ENCODE measurements at regions not wholly inside any gene's neighbourhood (a gene's known extent, or its start where the extent isn't known, plus 50 kb on each side); places are given as distances from the start of the nearest gene placed in this dataset.

GRCh38 chr4:79078339-79078738, 139.1 kb upstream of the PAQR3 start:
- H3K27me3 ChIP-seq (ENCODE audit: control insufficient read depth, insufficient read depth, low read length) = no peaks in the 10 kb centered on the region
- no peak overlapping the region for H3K4me3 ChIP-seq (ENCODE audit: low read length)
- H3K4me1 ChIP-seq (ENCODE audit: control insufficient read depth, insufficient read depth, low read length) = no peaks in the 10 kb centered on the region
- H3K9ac ChIP-seq (ENCODE audit: low read depth, low read length) = no peak overlapping the region
- no peak overlapping the region for H3K4me2 ChIP-seq (ENCODE audit: low read length)
- no peaks in the 10 kb centered on the region for H3K36me3 ChIP-seq (ENCODE audit: insufficient read depth, low read length)
- no peaks in the 10 kb centered on the region for H3K9me3 ChIP-seq (replicated peaks; ENCODE audit: low read length)

GRCh38 chr4:79074040-79074439, 134.8 kb upstream of the PAQR3 start:
- Histone ChIP-seq H3K27me3 (ENCODE audit: control insufficient read depth, insufficient read depth, low read length) (no peaks in the 10 kb centered on the region), H3K9ac (ENCODE audit: low read depth, low read length) (no peak overlapping the region), H3K9me3 (replicated peaks; ENCODE audit: low read length) (no peaks in the 10 kb centered on the region), H3K4me1 (ENCODE audit: control insufficient read depth, insufficient read depth, low read length) (no peaks in the 10 kb centered on the region), H3K4me3 (ENCODE audit: low read length) (no peak overlapping the region), H3K4me2 (ENCODE audit: low read length) (no peak overlapping the region), H3K36me3 (ENCODE audit: insufficient read depth, low read length) (no peaks in the 10 kb centered on the region)

- no peaks in the 10 kb centered on the region for H3K36me3 ChIP-seq (ENCODE audit: insufficient read depth, low read length)
- no peaks in the 10 kb centered on the region for H3K27me3 ChIP-seq (ENCODE audit: control insufficient read depth, insufficient read depth, low read length)
- no peak overlapping the region for H3K4me3 ChIP-seq (ENCODE audit: low read length)
- no peaks in the 10 kb centered on the region for H3K9me3 ChIP-seq (replicated peaks; ENCODE audit: low read length)
- no peak overlapping the region for H3K9ac ChIP-seq (ENCODE audit: low read depth, low read length)
- no peaks in the 10 kb centered on the region for H3K4me1 ChIP-seq (ENCODE audit: control insufficient read depth, insufficient read depth, low read length)
- no peak overlapping the region for H3K4me2 ChIP-seq (ENCODE audit: low read length)
Measured at GRCh38 chr4:79073471-79073870, 134.2 kb upstream of the PAQR3 start.

GRCh38 chr4:79065262-79065661, 126.0 kb upstream of the PAQR3 start:
- Histone ChIP-seq H3K27me3 (ENCODE audit: control insufficient read depth, insufficient read depth, low read length) (no peaks in the 10 kb centered on the region), H3K9ac (ENCODE audit: low read depth, low read length) (no peak overlapping the region), H3K4me3 (ENCODE audit: low read length) (no peak overlapping the region), H3K4me2 (ENCODE audit: low read length) (no peak overlapping the region), H3K9me3 (replicated peaks; ENCODE audit: low read length) (no peaks in the 10 kb centered on the region), H3K4me1 (ENCODE audit: control insufficient read depth, insufficient read depth, low read length) (no peaks in the 10 kb centered on the region), H3K36me3 (ENCODE audit: insufficient read depth, low read length) (no peaks in the 10 kb centered on the region)

GRCh38 chr4:79064806-79065205, 125.6 kb upstream of the PAQR3 start:
- no peak overlapping the region for H3K9ac ChIP-seq (ENCODE audit: low read depth, low read length)
- H3K4me1 ChIP-seq (ENCODE audit: control insufficient read depth, insufficient read depth, low read length) = no peaks in the 10 kb centered on the region
- H3K9me3 ChIP-seq (replicated peaks; ENCODE audit: low read length) = no peaks in the 10 kb centered on the region
- H3K36me3 ChIP-seq (ENCODE audit: insufficient read depth, low read length) = no peaks in the 10 kb centered on the region
- no peak overlapping the region for H3K4me3 ChIP-seq (ENCODE audit: low read length)
- H3K27me3 ChIP-seq (ENCODE audit: control insufficient read depth, insufficient read depth, low read length) = no peaks in the 10 kb centered on the region
- no peak overlapping the region for H3K4me2 ChIP-seq (ENCODE audit: low read length)

GRCh38 chr4:79059631-79060399, 120.6 kb upstream of the PAQR3 start:
- Histone ChIP-seq H3K4me1 (ENCODE audit: control insufficient read depth, insufficient read depth, low read length) (no peaks in the 10 kb centered on the region), H3K36me3 (ENCODE audit: insufficient read depth, low read length) (no peaks in the 10 kb centered on the region), H3K9ac (ENCODE audit: low read depth, low read length) (no peak overlapping the region), H3K4me2 (ENCODE audit: low read length) (no peak overlapping the region), H3K9me3 (replicated peaks; ENCODE audit: low read length) (no peaks in the 10 kb centered on the region), H3K27me3 (ENCODE audit: control insufficient read depth, insufficient read depth, low read length) (no peaks in the 10 kb centered on the region), H3K4me3 (ENCODE audit: low read length) (no peak overlapping the region)

GRCh38 chr4:79057772-79058171, 118.5 kb upstream of the PAQR3 start:
- Histone ChIP-seq H3K4me3 (ENCODE audit: low read length) (no peak overlapping the region), H3K4me1 (ENCODE audit: control insufficient read depth, insufficient read depth, low read length) (no peaks in the 10 kb centered on the region), H3K4me2 (ENCODE audit: low read length) (no peak overlapping the region), H3K9me3 (replicated peaks; ENCODE audit: low read length) (no peaks in the 10 kb centered on the region), H3K36me3 (ENCODE audit: insufficient read depth, low read length) (no peaks in the 10 kb centered on the region), H3K9ac (ENCODE audit: low read depth, low read length) (no peak overlapping the region), H3K27me3 (ENCODE audit: control insufficient read depth, insufficient read depth, low read length) (no peaks in the 10 kb centered on the region)

- no peak overlapping the region for H3K4me2 ChIP-seq (ENCODE audit: low read length)
- no peak overlapping the region for H3K4me3 ChIP-seq (ENCODE audit: low read length)
- no peaks in the 10 kb centered on the region for H3K36me3 ChIP-seq (ENCODE audit: insufficient read depth, low read length)
- no peak overlapping the region for H3K9ac ChIP-seq (ENCODE audit: low read depth, low read length)
- no peaks in the 10 kb centered on the region for H3K9me3 ChIP-seq (replicated peaks; ENCODE audit: low read length)
- H3K4me1 ChIP-seq (ENCODE audit: control insufficient read depth, insufficient read depth, low read length) = no peaks in the 10 kb centered on the region
- H3K27me3 ChIP-seq (ENCODE audit: control insufficient read depth, insufficient read depth, low read length) = no peaks in the 10 kb centered on the region
Measured at GRCh38 chr4:79053754-79054153, 114.5 kb upstream of the PAQR3 start.

- H3K4me1 ChIP-seq (ENCODE audit: control insufficient read depth, insufficient read depth, low read length) = no peaks in the 10 kb centered on the region
- no peak overlapping the region for H3K4me3 ChIP-seq (ENCODE audit: low read length)
- H3K36me3 ChIP-seq (ENCODE audit: insufficient read depth, low read length) = no peaks in the 10 kb centered on the region
- no peak overlapping the region for H3K9ac ChIP-seq (ENCODE audit: low read depth, low read length)
- H3K27me3 ChIP-seq (ENCODE audit: control insufficient read depth, insufficient read depth, low read length) = no peaks in the 10 kb centered on the region
- no peaks in the 10 kb centered on the region for H3K9me3 ChIP-seq (replicated peaks; ENCODE audit: low read length)
- H3K4me2 ChIP-seq (ENCODE audit: low read length) = no peak overlapping the region
Measured at GRCh38 chr4:79050541-79050880, 111.3 kb upstream of the PAQR3 start.

GRCh38 chr4:79049840-79050540, 110.8 kb upstream of the PAQR3 start:
- H3K4me1 ChIP-seq (ENCODE audit: control insufficient read depth, insufficient read depth, low read length) = no peaks in the 10 kb centered on the region
- no peaks in the 10 kb centered on the region for H3K27me3 ChIP-seq (ENCODE audit: control insufficient read depth, insufficient read depth, low read length)
- no peak overlapping the region for H3K9ac ChIP-seq (ENCODE audit: low read depth, low read length)
- no peak overlapping the region for H3K4me2 ChIP-seq (ENCODE audit: low read length)
- H3K9me3 ChIP-seq (replicated peaks; ENCODE audit: low read length) = no peaks in the 10 kb centered on the region
- no peak overlapping the region for H3K4me3 ChIP-seq (ENCODE audit: low read length)
- H3K36me3 ChIP-seq (ENCODE audit: insufficient read depth, low read length) = no peaks in the 10 kb centered on the region

GRCh38 chr4:79048878-79049277, 109.6 kb upstream of the PAQR3 start:
- Histone ChIP-seq H3K27me3 (ENCODE audit: control insufficient read depth, insufficient read depth, low read length) (no peaks in the 10 kb centered on the region), H3K9me3 (replicated peaks; ENCODE audit: low read length) (no peaks in the 10 kb centered on the region), H3K4me1 (ENCODE audit: control insufficient read depth, insufficient read depth, low read length) (no peaks in the 10 kb centered on the region), H3K36me3 (ENCODE audit: insufficient read depth, low read length) (no peaks in the 10 kb centered on the region), H3K4me2 (ENCODE audit: low read length) (no peak overlapping the region), H3K9ac (ENCODE audit: low read depth, low read length) (no peak overlapping the region), H3K4me3 (ENCODE audit: low read length) (no peak overlapping the region)

GRCh38 chr4:79047316-79047715, 108.1 kb upstream of the PAQR3 start:
- H3K27me3 ChIP-seq (ENCODE audit: control insufficient read depth, insufficient read depth, low read length) = no peaks in the 10 kb centered on the region
- H3K4me1 ChIP-seq (ENCODE audit: control insufficient read depth, insufficient read depth, low read length) = no peaks in the 10 kb centered on the region
- no peaks in the 10 kb centered on the region for H3K36me3 ChIP-seq (ENCODE audit: insufficient read depth, low read length)
- no peaks in the 10 kb centered on the region for H3K9me3 ChIP-seq (replicated peaks; ENCODE audit: low read length)
- H3K4me2 ChIP-seq (ENCODE audit: low read length) = no peak overlapping the region
- no peak overlapping the region for H3K4me3 ChIP-seq (ENCODE audit: low read length)
- H3K9ac ChIP-seq (ENCODE audit: low read depth, low read length) = no peak overlapping the region
